Left ventricle myocardium inferior (tissue), 1 donor: ENCODE measurements at regions not wholly inside any gene's neighbourhood (a gene's known extent, or its start where the extent isn't known, plus 50 kb on each side); places are given as distances from the start of the nearest gene placed in this dataset.
"Not testable (repeated sequence)": the region's sequence is repeated elsewhere in the genome, so short reads cannot be mapped to it uniquely, and the experiment has no call there.

Source experiments
- DNase-seq: peaks from one replicate; pipeline ENCODE4 v3.0.0-alpha.2; 2020
- H3K27ac ChIP-seq: fragments of 200-600 bp; replicated peaks from 2 replicates; pipeline ENCODE4 v1.8.0; 2021
- H3K27me3 ChIP-seq: fragments of 200-600 bp; 2 replicates; pipeline ENCODE4 v1.8.0; 2021; ENCODE audit warnings: low read depth
- H3K36me3 ChIP-seq: fragments of 200-600 bp; 2 replicates; pipeline ENCODE4 v1.8.0; 2021
- H3K4me1 ChIP-seq: fragments of 200-600 bp; 2 replicates; pipeline ENCODE4 v1.8.0; 2021
- H3K4me3 ChIP-seq: fragments of 200-600 bp; 2 replicates; pipeline ENCODE4 v1.8.0; 2021; ENCODE audit warnings: mild to moderate bottlenecking, moderate library complexity
- H3K9me3 ChIP-seq: fragments of 200-600 bp; replicated peaks from 2 replicates; pipeline ENCODE4 v1.8.0; 2021
- intact Hi-C: fragments of 100-400 bp; cut with micrococcal nuclease; formaldehyde crosslinking; loops from one replicate; pipeline ENCODE4 v1.11.0; 2022
- TF ChIP-seq, protein P1 (sequence below): fragments of 200-600 bp; IDR thresholded peaks from 2 replicates; pipeline ENCODE4 v1.8.0; 2021; ENCODE audit warnings: antibody characterized with exemption, mild to moderate bottlenecking, borderline replicate concordance
- donor health status: DM: no; HTN: yes; CAD: no; lungs with severe emphysema.

- no peaks in the 10 kb centered on the region for H3K36me3 ChIP-seq
- no peak overlapping the region for H3K27ac ChIP-seq
- intact Hi-C loops, result no loop called here
- no peak overlapping the region for H3K4me3 ChIP-seq
- no peak for DNase-seq
- TF ChIP-seq, protein P1, sequence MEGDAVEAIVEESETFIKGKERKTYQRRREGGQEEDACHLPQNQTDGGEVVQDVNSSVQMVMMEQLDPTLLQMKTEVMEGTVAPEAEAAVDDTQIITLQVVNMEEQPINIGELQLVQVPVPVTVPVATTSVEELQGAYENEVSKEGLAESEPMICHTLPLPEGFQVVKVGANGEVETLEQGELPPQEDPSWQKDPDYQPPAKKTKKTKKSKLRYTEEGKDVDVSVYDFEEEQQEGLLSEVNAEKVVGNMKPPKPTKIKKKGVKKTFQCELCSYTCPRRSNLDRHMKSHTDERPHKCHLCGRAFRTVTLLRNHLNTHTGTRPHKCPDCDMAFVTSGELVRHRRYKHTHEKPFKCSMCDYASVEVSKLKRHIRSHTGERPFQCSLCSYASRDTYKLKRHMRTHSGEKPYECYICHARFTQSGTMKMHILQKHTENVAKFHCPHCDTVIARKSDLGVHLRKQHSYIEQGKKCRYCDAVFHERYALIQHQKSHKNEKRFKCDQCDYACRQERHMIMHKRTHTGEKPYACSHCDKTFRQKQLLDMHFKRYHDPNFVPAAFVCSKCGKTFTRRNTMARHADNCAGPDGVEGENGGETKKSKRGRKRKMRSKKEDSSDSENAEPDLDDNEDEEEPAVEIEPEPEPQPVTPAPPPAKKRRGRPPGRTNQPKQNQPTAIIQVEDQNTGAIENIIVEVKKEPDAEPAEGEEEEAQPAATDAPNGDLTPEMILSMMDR, result no peak
- no peaks in the 10 kb centered on the region for H3K9me3 ChIP-seq
- H3K27me3 ChIP-seq, result no peaks in the 10 kb centered on the region
- H3K4me1 ChIP-seq, result no peaks in the 10 kb centered on the region
Measured at GRCh38 chr15:24146251-24146650, 459.1 kb upstream of the NDN start.

DNA sequence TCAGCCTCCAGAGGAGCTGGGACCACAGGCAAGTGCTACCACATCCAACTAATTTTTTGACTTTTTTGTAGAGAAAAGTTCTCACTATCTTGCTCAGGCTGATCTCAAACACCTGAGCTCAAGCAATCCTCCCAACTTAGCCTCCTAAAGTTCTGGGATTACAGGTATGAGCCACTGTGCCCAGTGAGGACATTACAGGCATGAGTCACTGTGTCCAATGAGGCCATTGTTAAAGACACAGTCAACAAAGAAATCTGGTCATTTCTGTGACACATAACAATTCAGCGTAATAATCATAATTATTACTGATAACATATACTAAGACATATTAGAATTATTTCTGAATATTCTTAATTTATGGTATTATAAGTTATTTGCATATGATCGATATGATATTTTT is 463.4 kb upstream of the NDN start:
- TF ChIP-seq, protein P1, result no peak
- H3K27me3 ChIP-seq, result no peaks in the 10 kb centered on the region
- intact Hi-C loops, result no loop called here
- no peak overlapping the region for H3K27ac ChIP-seq
- no peak for DNase-seq
- no peak overlapping the region for H3K4me3 ChIP-seq
- H3K9me3 ChIP-seq, result no peaks in the 10 kb centered on the region
- no peaks in the 10 kb centered on the region for H3K36me3 ChIP-seq
- H3K4me1 ChIP-seq, result no peaks in the 10 kb centered on the region

- H3K27me3 ChIP-seq, H3K9me3 ChIP-seq, H3K4me1 ChIP-seq, H3K36me3 ChIP-seq, H3K4me3 ChIP-seq, intact Hi-C loops, DNase-seq, H3K27ac ChIP-seq: not testable (repeated sequence)
Measured at GRCh38 chr15:24158306-24158705, 471.2 kb upstream of the NDN start.

GRCh38 chr15:24165512-24165911 is 478.4 kb upstream of the NDN start:
- H3K4me1 ChIP-seq, H3K27ac ChIP-seq, H3K27me3 ChIP-seq, intact Hi-C loops, H3K4me3 ChIP-seq, H3K36me3 ChIP-seq, DNase-seq, H3K9me3 ChIP-seq: not testable (repeated sequence)

DNA sequence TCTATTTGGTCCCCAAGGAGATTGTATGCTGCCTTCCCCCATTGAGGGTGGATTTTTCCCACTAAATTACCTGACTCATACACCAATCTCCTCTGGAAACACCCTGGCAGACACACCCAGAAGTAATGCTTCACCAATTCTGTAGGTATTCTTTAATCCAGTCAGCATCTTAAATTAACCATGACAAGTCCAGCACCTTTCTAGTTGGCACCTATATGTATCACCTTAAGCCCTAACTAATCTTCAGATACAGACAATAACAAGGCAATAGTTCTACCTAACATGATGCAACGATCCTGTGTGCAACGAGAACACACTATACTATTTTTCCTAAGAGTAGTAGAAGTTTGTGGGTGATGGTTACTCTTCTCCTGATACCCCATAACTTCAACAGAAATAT is 473.3 kb upstream of the NPAP1 start:
- H3K4me1 ChIP-seq, H3K36me3 ChIP-seq, H3K27me3 ChIP-seq, H3K9me3 ChIP-seq, DNase-seq, H3K4me3 ChIP-seq, H3K27ac ChIP-seq, intact Hi-C loops: not testable (repeated sequence)

- H3K9me3 ChIP-seq, H3K27me3 ChIP-seq, intact Hi-C loops, DNase-seq, H3K27ac ChIP-seq, H3K36me3 ChIP-seq, H3K4me3 ChIP-seq, H3K4me1 ChIP-seq: not testable (repeated sequence)
Measured at GRCh38 chr15:24211742-24212476, 463.7 kb upstream of the NPAP1 start.

DNA sequence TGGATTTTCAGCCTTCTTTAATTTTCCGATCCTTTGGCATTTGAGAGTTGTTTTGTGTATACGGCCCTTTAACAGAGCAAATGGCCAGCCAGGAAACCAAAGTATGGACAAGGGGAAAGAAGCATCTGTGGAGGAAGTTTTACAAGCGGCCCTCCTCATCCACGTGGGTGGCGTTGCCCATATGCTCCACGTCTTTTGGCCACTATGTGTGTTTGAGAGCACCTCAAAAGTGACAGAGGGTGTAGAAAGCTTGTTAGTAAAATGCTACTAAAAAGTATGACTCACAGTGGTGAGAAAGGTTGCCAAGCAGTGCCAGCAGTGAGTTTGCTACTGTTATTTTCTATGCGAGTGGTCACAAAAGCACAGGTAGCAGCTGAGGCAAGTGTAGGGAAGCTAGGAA is 451.8 kb upstream of the NPAP1 start:
- H3K9me3 ChIP-seq, result no peaks in the 10 kb centered on the region
- intact Hi-C loops, result no loop called here
- no peak for DNase-seq
- H3K4me1 ChIP-seq, result no peaks in the 10 kb centered on the region
- no peak overlapping the region for H3K4me3 ChIP-seq
- no peaks in the 10 kb centered on the region for H3K36me3 ChIP-seq
- no peak overlapping the region for H3K27ac ChIP-seq
- TF ChIP-seq, protein P1, result no peak
- no peaks in the 10 kb centered on the region for H3K27me3 ChIP-seq
